Mammary epithelial cell (primary cell): ENCODE measurements at regions not wholly inside any gene's neighbourhood (a gene's known extent, or its start where the extent isn't known, plus 50 kb on each side); places are given as distances from the start of the nearest gene placed in this dataset.

ENCODE experiments used
- EZH2 ChIP-seq: IDR thresholded peaks from 2 replicates; pipeline ENCODE4 v1.6.1; 2012; ENCODE audit warnings: low read length, inconsistent platforms, borderline replicate concordance
- TF ChIP-seq, protein P1 (sequence below), 2 donors: IDR thresholded peaks in 1 of 2; conservative IDR thresholded peaks in 1 of 2; 2 replicates each; pipeline ENCODE4 v1.5.1; 2011 to 2012; ENCODE audit warnings: inconsistent platforms in 2 of 2, low read length in 2 of 2, mild to moderate bottlenecking in 2 of 2, control low read depth in 1 of 2, low read depth in 1 of 2; ENCODE audit not compliant: insufficient read depth in 1 of 2; ENCODE audit errors: extremely low read depth in 1 of 2

DNA sequence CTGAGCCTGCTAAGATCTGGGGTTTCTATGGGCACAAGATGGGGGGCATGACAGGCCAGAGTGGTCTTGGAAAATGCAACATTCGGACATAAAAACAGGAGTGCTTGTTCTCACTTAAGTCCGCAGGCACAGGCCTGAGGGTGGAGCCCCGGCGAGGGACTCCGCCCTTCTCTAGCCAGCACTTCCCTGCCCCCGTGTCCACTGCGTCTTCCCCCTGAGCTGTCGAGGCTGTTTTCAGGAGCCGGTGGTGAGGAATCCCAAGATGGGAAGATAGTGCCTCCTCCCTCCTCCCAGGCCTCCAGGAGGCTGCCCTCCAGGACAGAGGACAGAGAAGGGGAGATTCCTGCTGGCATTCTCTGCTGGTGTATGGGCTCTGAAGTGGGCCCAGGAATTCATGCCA is 105.2 kb downstream of the TLR5 start:
- TF ChIP-seq EZH2 = no peak
- TF ChIP-seq, protein P1, sequence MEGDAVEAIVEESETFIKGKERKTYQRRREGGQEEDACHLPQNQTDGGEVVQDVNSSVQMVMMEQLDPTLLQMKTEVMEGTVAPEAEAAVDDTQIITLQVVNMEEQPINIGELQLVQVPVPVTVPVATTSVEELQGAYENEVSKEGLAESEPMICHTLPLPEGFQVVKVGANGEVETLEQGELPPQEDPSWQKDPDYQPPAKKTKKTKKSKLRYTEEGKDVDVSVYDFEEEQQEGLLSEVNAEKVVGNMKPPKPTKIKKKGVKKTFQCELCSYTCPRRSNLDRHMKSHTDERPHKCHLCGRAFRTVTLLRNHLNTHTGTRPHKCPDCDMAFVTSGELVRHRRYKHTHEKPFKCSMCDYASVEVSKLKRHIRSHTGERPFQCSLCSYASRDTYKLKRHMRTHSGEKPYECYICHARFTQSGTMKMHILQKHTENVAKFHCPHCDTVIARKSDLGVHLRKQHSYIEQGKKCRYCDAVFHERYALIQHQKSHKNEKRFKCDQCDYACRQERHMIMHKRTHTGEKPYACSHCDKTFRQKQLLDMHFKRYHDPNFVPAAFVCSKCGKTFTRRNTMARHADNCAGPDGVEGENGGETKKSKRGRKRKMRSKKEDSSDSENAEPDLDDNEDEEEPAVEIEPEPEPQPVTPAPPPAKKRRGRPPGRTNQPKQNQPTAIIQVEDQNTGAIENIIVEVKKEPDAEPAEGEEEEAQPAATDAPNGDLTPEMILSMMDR (conservative IDR thresholded peaks at IDR 0.05 in 1 of 2, IDR thresholded peaks at IDR 0.05 in 1 of 2; ENCODE audit: extremely low read depth in 1 of 2, insufficient read depth in 1 of 2, low read depth in 1 of 2, low read length in 2 of 2) = no peak
